HG02943 (cell line): ENCODE measurements at regions not wholly inside any gene's neighbourhood (a gene's known extent, or its start where the extent isn't known, plus 50 kb on each side); places are given as distances from the start of the nearest gene placed in this dataset.
"Not testable (repeated sequence)": the region's sequence is repeated elsewhere in the genome, so short reads cannot be mapped to it uniquely, and the experiment has no call there.

Experiments
- ATAC-seq: cut with Tn5 transposase; IDR thresholded peaks from one replicate; pipeline ENCODE4 v1.9.1; 2021; ENCODE audit warnings: mild to moderate bottlenecking, low read depth, moderate library complexity; ENCODE audit not compliant: unreplicated experiment

DNA sequence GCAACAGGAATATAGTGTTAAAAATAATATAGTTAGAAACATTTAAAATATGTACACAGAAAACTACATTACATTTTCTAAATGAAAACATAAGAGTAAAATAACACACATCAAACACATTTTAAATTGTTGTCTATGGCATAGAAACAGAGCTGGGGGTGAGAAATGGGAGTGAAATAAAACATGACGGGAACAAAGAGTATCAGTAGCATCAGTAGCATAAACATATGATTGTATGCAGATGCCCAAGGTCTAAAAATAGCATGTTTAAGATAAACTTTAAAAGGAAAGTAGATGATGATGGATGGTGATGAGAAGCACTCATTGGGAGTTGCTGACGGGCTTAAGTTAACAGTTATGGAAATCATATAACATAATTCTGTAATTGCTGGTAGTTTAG lies 1221.7 kb upstream of the SPRY2 start:
- no peak for ATAC-seq

DNA sequence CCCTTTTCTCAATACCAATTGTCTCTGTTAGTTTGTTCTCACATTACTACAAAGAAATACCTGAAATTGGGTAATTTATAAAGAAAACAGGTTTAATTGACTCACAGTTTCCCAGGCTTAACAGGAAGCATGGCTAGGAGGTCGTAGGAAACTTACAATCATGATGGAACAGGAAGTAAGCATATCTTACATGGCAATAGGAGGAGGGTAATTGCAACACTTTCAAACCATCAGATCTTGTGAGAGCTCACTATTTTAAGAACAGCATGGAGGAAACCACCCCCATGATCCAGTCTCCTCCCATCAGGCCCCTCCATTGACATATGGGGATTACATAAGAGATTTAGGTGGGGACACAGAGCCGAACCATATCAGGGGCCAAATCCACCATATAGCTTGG lies 1210.1 kb upstream of the SPRY2 start:
- no peak for ATAC-seq

- ATAC-seq: not testable (repeated sequence)
These were observed 1205.4 kb upstream of the SPRY2 start for GRCh38 chr13:81546294-81546693.

DNA sequence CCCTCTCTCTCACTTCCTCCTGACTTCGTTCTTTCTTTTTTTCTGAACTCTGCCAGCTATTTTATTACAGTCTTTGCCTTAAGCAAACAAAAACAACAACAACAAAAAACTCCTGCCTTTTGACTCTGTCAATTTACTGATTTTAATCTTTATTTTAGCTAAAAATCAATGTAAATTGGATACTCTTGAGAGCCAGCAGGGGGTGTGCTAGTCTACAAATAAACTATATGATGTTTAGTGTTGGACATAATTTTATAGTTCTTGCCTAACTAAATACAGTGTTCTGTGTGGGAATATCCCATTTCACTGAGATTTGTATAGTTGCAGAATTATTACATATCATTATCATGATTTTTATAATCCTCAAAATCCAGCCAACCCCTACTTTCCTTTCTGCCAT lies 1199.9 kb upstream of the SPRY2 start:
- no peak for ATAC-seq

- no peak for ATAC-seq
These were observed 1198.8 kb upstream of the SPRY2 start for GRCh38 chr13:81539643-81540150.

DNA sequence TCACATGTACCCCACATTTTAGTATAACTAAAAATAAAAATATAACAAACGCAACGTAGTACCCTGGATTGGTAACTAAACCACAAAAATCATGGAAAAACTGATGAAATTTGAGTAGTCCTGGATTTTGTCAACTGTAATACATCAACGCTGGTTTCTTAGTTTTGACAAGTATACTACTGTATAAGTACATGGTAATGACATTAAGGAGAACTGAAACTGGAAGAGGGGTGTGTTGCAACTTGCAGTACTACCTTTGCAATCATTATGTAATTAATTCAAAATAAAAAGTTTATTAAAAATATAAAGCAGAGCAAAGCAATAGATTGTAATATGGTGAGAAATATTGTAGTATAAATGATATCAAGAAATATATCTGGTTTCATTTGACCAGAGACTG lies 1158.0 kb upstream of the SPRY2 start:
- no peak for ATAC-seq

DNA sequence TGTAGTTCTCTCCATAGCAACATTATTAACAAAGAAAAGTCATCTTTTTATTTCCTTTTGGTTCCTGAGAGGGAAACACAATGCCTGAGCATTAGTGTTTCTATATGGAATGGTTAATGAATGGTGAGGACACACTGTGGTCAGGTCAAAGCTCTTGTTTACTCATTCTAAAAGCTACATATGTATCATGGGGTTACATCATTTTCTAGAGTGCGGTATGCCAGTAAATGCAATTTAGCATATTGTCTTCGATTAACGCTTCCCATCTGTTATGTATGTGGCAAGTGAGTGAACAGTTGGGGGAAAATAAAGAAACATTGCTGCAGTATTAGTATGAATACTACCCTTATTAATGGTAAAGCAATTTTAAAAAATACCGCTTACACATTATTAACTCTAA lies 1152.2 kb upstream of the SPRY2 start:
- no peak for ATAC-seq

GRCh38 chr13:81492449-81492848 lies 1151.5 kb upstream of the SPRY2 start:
- no peak for ATAC-seq

DNA sequence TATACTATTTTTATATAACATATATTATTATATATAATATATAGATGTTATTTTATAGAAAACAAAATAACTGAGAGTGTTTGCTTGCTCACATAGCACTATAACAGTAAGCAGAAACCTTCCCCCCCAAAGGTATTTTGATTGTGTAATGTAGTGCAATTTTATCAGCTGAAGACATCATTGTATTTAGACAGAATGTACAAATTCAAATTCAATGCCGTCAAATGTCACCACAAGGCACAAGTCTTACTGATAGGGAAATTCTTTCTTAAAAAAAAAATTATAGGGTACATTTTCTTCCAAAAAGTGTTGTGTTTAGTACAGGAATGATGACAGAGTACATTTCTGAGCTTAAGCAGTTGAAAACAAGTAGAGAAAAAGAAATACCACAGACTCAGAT lies 1147.1 kb upstream of the SPRY2 start:
- no peak for ATAC-seq

- ATAC-seq: no peak
These were observed 1146.2 kb upstream of the SPRY2 start for GRCh38 chr13:81487151-81487550.

DNA sequence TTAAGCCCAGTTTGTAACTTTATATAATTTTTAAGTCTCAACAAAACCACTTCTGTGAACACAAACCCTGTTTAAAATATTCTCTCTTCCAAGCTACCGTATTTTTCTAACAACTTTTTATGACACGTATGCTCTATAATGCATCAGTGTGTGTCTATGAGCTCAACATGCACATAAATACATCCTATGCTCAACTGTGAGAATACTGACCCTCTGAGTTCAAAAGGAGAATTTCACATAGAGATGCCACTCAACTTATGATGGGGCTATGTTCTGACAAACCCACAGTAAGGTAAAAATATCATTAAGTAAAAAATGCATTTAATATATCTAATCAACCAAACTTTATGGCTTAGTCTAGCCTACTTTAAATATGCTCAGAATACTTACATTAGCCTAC lies 1139.7 kb upstream of the SPRY2 start:
- ATAC-seq: peak; percentile 73

DNA sequence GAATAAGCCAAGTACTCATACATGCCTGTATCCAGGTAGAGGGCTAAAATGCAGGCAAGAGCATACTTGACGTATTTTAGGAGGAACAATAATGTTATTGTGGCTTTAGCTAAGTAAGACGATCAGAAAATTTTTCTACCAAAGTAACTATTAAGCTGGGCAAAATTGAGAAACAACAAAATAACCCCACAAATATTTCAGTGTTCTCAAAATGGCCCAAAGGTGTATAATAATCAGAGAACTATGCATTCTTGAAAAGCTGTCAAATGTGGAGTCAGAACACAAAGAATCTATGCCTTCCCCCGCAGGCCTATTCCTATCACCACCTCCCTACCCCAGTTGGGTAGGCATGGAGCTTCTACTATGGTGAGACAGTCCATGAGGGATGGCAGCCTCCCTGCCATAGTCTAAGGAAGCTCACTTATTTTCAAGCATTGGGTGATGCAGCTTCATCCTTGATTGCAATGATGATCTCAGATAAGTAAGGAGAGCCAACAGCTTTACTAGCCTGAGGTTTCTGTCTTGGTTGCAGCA lies 1132.5 kb upstream of the SPRY2 start:
- no peak for ATAC-seq

GRCh38 chr13:81458170-81458569 lies 1117.2 kb upstream of the SPRY2 start:
- no peak for ATAC-seq

DNA sequence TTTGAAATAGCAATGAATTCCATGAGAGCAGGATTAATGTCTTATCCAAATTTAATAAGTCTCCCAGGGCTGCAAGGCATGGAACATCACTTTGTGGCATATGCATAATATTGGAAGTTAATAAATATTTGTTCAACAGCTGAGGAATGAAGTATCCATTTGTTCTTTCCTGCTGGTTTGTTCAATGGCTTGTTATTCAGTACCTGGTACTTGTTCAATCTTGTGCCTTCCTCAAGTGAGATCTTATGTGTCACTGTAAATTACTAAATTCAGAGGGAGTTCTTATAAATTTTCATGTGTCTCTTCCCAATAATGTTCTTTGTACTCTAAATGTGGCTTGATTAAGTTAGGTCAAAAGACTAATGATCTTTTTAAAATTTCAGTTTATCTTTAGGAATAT lies 1105.5 kb upstream of the SPRY2 start:
- no peak for ATAC-seq

GRCh38 chr13:81442904-81443303 lies 1102.0 kb upstream of the SPRY2 start:
- no peak for ATAC-seq

DNA sequence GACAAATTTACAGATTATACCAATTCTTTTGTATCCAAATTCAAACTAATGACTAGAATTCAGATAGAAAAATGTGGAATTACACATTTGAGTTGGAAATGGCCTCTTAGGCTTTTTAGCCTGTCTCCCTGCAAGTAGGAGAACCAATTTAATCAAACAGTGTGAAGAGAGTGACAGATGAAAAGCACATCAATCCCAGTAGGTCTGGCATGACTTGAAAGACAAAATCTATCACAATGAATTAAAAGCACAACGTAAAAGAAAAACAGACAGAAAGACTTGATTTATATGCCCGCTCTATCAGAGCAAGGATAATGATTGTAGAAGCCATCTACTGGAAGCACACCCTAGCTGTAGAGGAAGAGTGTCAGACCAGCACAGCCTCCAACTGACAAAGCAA lies 1084.4 kb upstream of the SPRY2 start:
- no peak for ATAC-seq

DNA sequence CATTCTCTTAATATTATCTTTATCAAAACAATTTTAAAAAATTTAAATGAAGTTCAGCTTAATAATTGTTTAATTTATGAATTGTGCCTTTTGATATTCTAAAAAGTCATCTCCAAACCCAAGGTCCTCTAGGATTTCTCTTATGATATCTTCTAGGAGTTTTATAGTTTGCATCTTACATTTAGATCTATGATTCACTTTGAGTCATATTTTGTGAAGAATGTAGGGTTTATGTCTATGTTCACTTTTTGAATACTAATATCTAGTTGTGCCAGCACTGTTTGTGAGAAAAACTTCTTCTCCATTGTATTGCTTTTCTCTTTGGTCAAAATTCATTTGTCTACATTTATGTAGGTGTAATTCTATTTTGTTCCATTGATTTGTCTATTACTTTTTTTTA lies 1068.4 kb upstream of the SPRY2 start:
- no peak for ATAC-seq

DNA sequence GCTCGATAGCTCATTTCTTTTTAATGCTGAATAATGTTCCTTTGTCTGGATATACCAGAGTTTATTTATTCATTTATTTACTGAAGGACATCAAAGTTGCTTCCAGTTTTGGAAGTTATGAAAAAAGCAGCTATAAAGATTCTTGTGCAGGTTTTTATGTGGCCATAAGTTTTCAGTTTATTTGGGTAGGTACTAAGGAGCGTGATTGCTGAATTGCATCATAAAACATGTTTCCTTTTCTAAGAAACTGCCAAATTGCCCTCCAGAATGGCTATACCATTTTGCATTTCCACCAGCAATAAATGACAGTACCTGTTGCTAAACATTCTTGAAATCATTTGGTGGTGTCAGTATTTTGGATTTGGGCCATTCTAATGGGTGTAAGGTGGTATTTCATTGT lies 1067.7 kb upstream of the SPRY2 start:
- no peak for ATAC-seq

DNA sequence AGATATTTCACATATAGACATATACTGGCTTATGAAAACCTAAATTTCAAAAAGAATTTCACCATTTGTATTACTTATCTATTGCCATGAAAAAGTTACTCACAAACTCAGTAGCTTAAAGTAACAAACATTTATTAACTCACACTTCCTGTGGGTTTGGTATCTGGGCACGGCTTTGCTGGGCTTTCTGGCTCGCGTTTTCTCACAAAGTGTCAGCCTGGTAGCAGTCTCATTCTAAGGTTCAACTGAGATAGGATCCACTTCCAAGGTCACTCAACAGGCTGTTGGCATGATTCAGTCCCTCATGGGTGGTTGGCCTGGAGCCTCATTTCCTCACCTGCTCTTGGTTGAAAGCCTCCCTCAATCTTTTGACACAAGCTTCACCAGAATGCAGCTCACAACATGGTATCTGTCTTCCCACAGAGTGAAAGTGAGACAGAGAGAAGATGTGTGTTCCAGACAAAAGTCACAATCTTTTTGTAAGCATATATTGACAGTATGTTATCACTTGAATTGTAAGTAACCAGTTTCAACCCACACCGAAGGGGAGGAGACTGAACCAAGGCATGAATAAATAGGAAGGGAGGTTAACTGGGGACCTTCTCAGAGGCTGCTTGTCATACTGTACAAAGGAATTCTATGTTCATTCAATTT lies 1065.8 kb upstream of the SPRY2 start:
- peak; percentile 90 for ATAC-seq

GRCh38 chr13:81406022-81406421 lies 1065.1 kb upstream of the SPRY2 start:
- no peak for ATAC-seq

DNA sequence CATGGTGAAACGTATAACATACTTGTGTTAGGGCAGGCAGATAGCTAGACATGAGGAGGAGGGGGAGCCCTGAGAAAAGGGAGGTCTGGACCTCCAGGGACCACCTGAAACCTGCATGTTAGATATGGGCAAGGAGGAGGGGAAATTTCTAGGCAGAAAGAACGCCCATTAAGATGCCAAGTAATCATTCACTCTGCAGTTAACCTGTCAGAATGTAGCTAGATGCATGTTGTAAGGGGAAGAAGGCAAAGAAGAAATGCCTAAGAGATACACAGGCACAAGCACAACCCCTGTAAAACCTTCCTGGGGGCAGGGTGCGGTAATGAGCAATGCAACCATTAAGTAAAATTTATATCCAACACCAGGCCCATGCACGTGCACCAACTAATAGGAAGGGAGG lies 1055.3 kb upstream of the SPRY2 start:
- ATAC-seq: no peak

- ATAC-seq: no peak
These were observed 1054.4 kb upstream of the SPRY2 start for GRCh38 chr13:81395368-81395767.

DNA sequence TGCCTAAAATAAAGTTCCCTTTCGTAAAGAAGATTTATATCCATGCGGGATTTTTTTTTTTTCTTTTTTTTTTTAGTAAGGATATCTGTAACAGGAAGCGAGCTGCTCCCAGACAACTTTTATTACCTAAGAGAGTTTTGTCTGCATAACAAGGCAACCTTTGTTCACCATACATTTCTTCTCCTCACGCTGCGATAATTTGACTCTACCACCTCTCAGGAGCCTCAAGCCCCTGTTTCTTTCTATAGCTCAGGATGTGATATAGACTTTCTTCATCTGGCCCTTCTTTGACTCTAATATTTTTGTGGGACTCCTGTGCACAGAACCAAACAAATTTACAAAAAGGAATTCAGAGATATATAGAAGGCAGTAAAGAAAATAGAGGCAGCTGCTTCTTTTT lies 1053.7 kb upstream of the SPRY2 start:
- no peak for ATAC-seq
